ENCODE measurements at regions not wholly inside any gene's neighbourhood (a gene's known extent, or its start where the extent isn't known, plus 50 kb on each side); places are given as distances from the start of the nearest gene placed in this dataset.

DNA sequence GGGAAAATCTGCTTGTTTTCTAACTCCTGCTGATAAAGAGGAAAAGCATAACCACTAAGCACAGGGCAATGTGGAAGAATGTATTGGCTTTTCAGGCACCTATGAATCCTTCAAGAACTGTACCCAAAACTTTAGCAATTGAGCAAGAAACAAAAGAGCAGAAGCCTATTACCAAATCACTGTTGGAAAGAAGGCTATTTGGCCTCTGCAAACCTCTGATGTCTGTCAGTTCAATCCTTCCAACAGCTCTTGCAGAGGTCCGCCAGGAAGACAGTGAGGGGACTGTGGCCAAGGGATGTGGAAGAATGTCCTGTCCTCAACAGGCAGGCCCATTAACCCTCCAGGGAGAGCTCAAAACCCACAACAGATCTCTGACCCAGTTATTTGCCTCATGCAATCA, 328.6 kb downstream of the ENC1 start:
- no peak overlapping the region for H3K4me3 ChIP-seq
- no peaks in the 10 kb centered on the region for H3K27me3 ChIP-seq
- DNase-seq = no peak
- no peak overlapping the region for H3K27ac ChIP-seq
- TF ChIP-seq POLR2A (IDR thresholded peaks at IDR 0.05) (no peak), CTCF (IDR thresholded peaks at IDR 0.05) (no peak), EP300 (IDR thresholded peaks at IDR 0.05) (no peak)
- intact Hi-C loops (cut with DNase I) = no loop called here
- no peaks in the 10 kb centered on the region for H3K36me3 ChIP-seq
- no peaks in the 10 kb centered on the region for H3K9me3 ChIP-seq
- WGBS, 3 donors = 77 to 93% (median 85%) methylated on average over 1 of the region's 1 CpG
- peaks cover 1% of the 10 kb centered on the region for H3K4me1 ChIP-seq (ENCODE audit: insufficient read depth)

GRCh38 chr5:74310997-74311930, 329.3 kb downstream of the ENC1 start:
- no peak for DNase-seq
- Histone ChIP-seq H3K9me3 (no peaks in the 10 kb centered on the region), H3K36me3 (no peaks in the 10 kb centered on the region), H3K4me1 (ENCODE audit: insufficient read depth) (peaks cover 1% of the 10 kb centered on the region), H3K27me3 (no peaks in the 10 kb centered on the region), H3K4me3 (no peak overlapping the region), H3K27ac (no peak overlapping the region)
- TF ChIP-seq POLR2A (IDR thresholded peaks at IDR 0.05) (no peak), CTCF (IDR thresholded peaks at IDR 0.05) (no peak), EP300 (IDR thresholded peaks at IDR 0.05) (no peak)
- intact Hi-C loops (cut with DNase I) = no loop called here
- 35 to 45% (median 42%) methylated on average over 8 of the region's 8 CpGs for WGBS, 3 donors

GRCh38 chr5:74310386-74310785, 330.1 kb downstream of the ENC1 start:
- intact Hi-C loops (cut with DNase I) = no loop called here
- DNase-seq = no peak
- H3K36me3 ChIP-seq = no peaks in the 10 kb centered on the region
- H3K27ac ChIP-seq = no peak overlapping the region
- H3K9me3 ChIP-seq = no peaks in the 10 kb centered on the region
- 74 to 81% (median 78%) methylated on average over 3 of the region's 3 CpGs for WGBS, 3 donors
- H3K27me3 ChIP-seq = no peaks in the 10 kb centered on the region
- TF ChIP-seq POLR2A (IDR thresholded peaks at IDR 0.05) (no peak), EP300 (IDR thresholded peaks at IDR 0.05) (no peak), CTCF (IDR thresholded peaks at IDR 0.05) (no peak)
- H3K4me1 ChIP-seq (ENCODE audit: insufficient read depth) = peaks cover 1% of the 10 kb centered on the region
- H3K4me3 ChIP-seq = no peak overlapping the region

- intact Hi-C loops (cut with DNase I) = loop anchor here in 1 of 4 donors (5.0 kb wide), 1 partner anchor 1087 kb away; no protein-coding TSS in a partner anchor
- no peaks in the 10 kb centered on the region for H3K36me3 ChIP-seq
Measured at GRCh38 chr5:74309050-74309449, 331.5 kb downstream of the ENC1 start.

More at GRCh38 chr5:74309050-74309449, 331.5 kb downstream of the ENC1 start:
- no peak for DNase-seq
- Histone ChIP-seq H3K9me3 (no peaks in the 10 kb centered on the region), H3K4me3 (no peak overlapping the region), H3K27me3 (no peaks in the 10 kb centered on the region), H3K4me1 (ENCODE audit: insufficient read depth) (peaks cover 1% of the 10 kb centered on the region), H3K27ac (no peak overlapping the region)
- no peak for TF ChIP-seq POLR2A (IDR thresholded peaks at IDR 0.05)
- no peak for TF ChIP-seq EP300 (IDR thresholded peaks at IDR 0.05)
- no peak for TF ChIP-seq CTCF (IDR thresholded peaks at IDR 0.05)

All from ovary (tissue), 7 donors.